Thyroid gland (tissue), 4 donors: ENCODE measurements at regions not wholly inside any gene's neighbourhood (a gene's known extent, or its start where the extent isn't known, plus 50 kb on each side); places are given as distances from the start of the nearest gene placed in this dataset.

ENCODE experiments used
- POLR2A ChIP-seq, 2 donors: fragments of 450-650 bp; IDR thresholded peaks; one replicate each; pipeline ENCODE4 v1.6.1; 2017; ENCODE audit warnings: antibody characterized with exemption in 2 of 2, mild to moderate bottlenecking in 2 of 2, moderate library complexity in 1 of 2
- TF ChIP-seq, protein P1 (sequence below), 6 experiments: fragments of 200-600 bp in 3 of 6; fragments of 450-650 bp in 3 of 6; sonication (generic) in 3 of 6; IDR thresholded peaks; one replicate each; pipeline ENCODE4 v1.5.1; 2016 to 2019; ENCODE audit warnings: antibody characterized with exemption in 6 of 6, mild to moderate bottlenecking in 2 of 6, inconsistent platforms in 1 of 6, moderate library complexity in 1 of 6

GRCh38 chr9:135192686-135193085, 105.2 kb downstream of the OLFM1 start:
- TF ChIP-seq, protein P1, sequence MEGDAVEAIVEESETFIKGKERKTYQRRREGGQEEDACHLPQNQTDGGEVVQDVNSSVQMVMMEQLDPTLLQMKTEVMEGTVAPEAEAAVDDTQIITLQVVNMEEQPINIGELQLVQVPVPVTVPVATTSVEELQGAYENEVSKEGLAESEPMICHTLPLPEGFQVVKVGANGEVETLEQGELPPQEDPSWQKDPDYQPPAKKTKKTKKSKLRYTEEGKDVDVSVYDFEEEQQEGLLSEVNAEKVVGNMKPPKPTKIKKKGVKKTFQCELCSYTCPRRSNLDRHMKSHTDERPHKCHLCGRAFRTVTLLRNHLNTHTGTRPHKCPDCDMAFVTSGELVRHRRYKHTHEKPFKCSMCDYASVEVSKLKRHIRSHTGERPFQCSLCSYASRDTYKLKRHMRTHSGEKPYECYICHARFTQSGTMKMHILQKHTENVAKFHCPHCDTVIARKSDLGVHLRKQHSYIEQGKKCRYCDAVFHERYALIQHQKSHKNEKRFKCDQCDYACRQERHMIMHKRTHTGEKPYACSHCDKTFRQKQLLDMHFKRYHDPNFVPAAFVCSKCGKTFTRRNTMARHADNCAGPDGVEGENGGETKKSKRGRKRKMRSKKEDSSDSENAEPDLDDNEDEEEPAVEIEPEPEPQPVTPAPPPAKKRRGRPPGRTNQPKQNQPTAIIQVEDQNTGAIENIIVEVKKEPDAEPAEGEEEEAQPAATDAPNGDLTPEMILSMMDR (IDR thresholded peaks at IDR 0.05), result no peak
- TF ChIP-seq POLR2A (IDR thresholded peaks at IDR 0.05), result no peak
